Common myeloid progenitor, CD34-positive (primary cell): ENCODE measurements at regions not wholly inside any gene's neighbourhood (a gene's known extent, or its start where the extent isn't known, plus 50 kb on each side); places are given as distances from the start of the nearest gene placed in this dataset.

Experiments used
- CTCF ChIA-PET: fragments of 350-600 bp; sonication (Branson Sonifier 250); formaldehyde crosslinking; loops from one replicate; lab custom pipeline; 2021; ENCODE audit warnings: antibody characterized with exemption; lab: Charles Lee
- POLR2A ChIA-PET: fragments of 350-600 bp; sonication (Branson Sonifier 250); formaldehyde crosslinking; loops from one replicate; lab custom pipeline; 2021; ENCODE audit warnings: antibody characterized with exemption; lab: Charles Lee
- DNase-seq, 3 donors: peaks; one replicate each; pipeline versions ENCODE4 v3.0.0 to v3.0.0-alpha.2; 2013
- H3K27ac ChIP-seq, 2 experiments: 1 replicate in 1 of 2; 2 replicates in 1 of 2; pipeline ENCODE4 v1.7.0; 2013; ENCODE audit warnings: inconsistent platforms in 2 of 2, low read length in 2 of 2, mild to moderate bottlenecking in 2 of 2, low read depth in 1 of 2, moderate library complexity in 1 of 2; ENCODE audit not compliant: severe bottlenecking in 2 of 2, insufficient read depth in 1 of 2, poor library complexity in 1 of 2
- H3K27me3 ChIP-seq, 5 experiments: replicated peaks in 2 of 5; 1 replicate in 3 of 5; 2 replicates in 2 of 5; pipeline versions ENCODE4 v1.6.1 to v1.7.0; 2013; ENCODE audit warnings: low read length in 4 of 5, mild to moderate bottlenecking in 2 of 5, moderate library complexity in 2 of 5, inconsistent platforms in 1 of 5; ENCODE audit not compliant: insufficient read depth in 5 of 5, control insufficient read depth in 4 of 5
- H3K36me3 ChIP-seq, 4 experiments: 1 replicate in 2 of 4; 2 replicates in 2 of 4; pipeline versions ENCODE4 v1.6.1 to v1.7.0; 2013; ENCODE audit warnings: low read length in 3 of 4, control low read depth in 1 of 4, mild to moderate bottlenecking in 1 of 4; ENCODE audit not compliant: control insufficient read depth in 4 of 4, insufficient read depth in 4 of 4
- H3K4me1 ChIP-seq, 4 experiments: 1 replicate in 3 of 4; 2 replicates in 1 of 4; pipeline versions ENCODE4 v1.6.1 to v1.7.1; 2013; ENCODE audit warnings: low read length in 3 of 4, mild to moderate bottlenecking in 3 of 4, control low read depth in 1 of 4, inconsistent platforms in 1 of 4, moderate library complexity in 1 of 4; ENCODE audit not compliant: control insufficient read depth in 4 of 4, insufficient read depth in 4 of 4; ENCODE audit errors: control extremely low read depth in 1 of 4
- H3K4me3 ChIP-seq, 7 experiments: 1 replicate in 4 of 7; 2 replicates in 3 of 7; pipeline versions ENCODE4 v1.5.1 to v1.7.0; 2013; ENCODE audit warnings: mild to moderate bottlenecking in 7 of 7, low read length in 6 of 7, moderate library complexity in 6 of 7, inconsistent platforms in 2 of 7, low read depth in 2 of 7, control low read depth in 1 of 7; ENCODE audit not compliant: insufficient read depth in 4 of 7, control insufficient read depth in 1 of 7; ENCODE audit errors: extremely low read depth in 1 of 7
- H3K9me3 ChIP-seq, 5 experiments: 1 replicate in 4 of 5; 2 replicates in 1 of 5; pipeline versions ENCODE4 v1.6.1 to v1.7.1; 2013; ENCODE audit warnings: low read length in 4 of 5, mild to moderate bottlenecking in 2 of 5, inconsistent platforms in 1 of 5, low read depth in 1 of 5, moderate library complexity in 1 of 5; ENCODE audit not compliant: control insufficient read depth in 4 of 5, insufficient read depth in 2 of 5; ENCODE audit errors: control extremely low read depth in 1 of 5
- WGBS: methylation state at CpG from one replicate; pipeline ENCODE4 v1.1.5; 2013; ENCODE audit not compliant: insufficient coverage; 5-methylcytosine and 5-hydroxymethylcytosine counted together

GRCh38 chr5:105945203-105945972, 1725.3 kb downstream of the EFNA5 start:
- ChIA-PET CTCF (interaction anchor here (0.5 kb wide), 1 partner anchor 335 kb away, joined by 3 read pairs; no protein-coding TSS in a partner anchor), POLR2A (no interaction called here)
- Histone ChIP-seq H3K36me3 (no peaks in the 10 kb centered on the region), H3K27me3 (no peaks in the 10 kb centered on the region), H3K9me3 (no peaks in the 10 kb centered on the region), H3K4me3 (no peak overlapping the region), H3K4me1 (no peaks in the 10 kb centered on the region), H3K27ac (no peak overlapping the region)
- no peak for DNase-seq
- 95% methylated on average over 3 of the region's 4 CpGs for WGBS

DNA sequence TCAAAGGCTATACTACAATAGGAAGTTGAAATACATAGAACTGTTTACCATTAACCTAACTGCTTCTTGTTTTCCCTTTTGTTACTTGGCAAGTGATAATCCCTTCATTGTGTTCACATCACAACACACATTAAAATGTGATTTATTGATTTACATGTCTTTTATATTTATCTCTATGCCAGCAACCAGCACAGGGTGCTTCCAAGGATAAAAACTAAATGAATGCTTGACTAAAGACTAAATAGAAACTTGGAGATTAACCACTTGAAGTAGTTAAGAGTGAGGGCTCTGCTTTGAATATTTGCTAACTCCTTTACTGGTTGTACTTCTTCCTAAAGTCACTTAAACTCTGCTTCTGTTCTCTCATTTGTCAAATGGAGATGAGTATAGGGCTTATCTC, 1730.6 kb downstream of the EFNA5 start:
- ChIA-PET POLR2A (no interaction called here), CTCF (no interaction called here)
- no peak overlapping the region for H3K4me3 ChIP-seq
- peaks cover 0 to 2% (median 0%) of the 10 kb centered on the region in 5 experiments for H3K9me3 ChIP-seq
- no peaks in the 10 kb centered on the region for H3K27me3 ChIP-seq
- DNase-seq, result no peak
- H3K4me1 ChIP-seq, result no peaks in the 10 kb centered on the region
- H3K36me3 ChIP-seq, result no peaks in the 10 kb centered on the region
- no peak overlapping the region for H3K27ac ChIP-seq

- ChIA-PET POLR2A (no interaction called here), CTCF (no interaction called here)
- H3K9me3 ChIP-seq, result peaks cover 0 to 2% (median 0%) of the 10 kb centered on the region in 5 experiments
- H3K27ac ChIP-seq, result no peak overlapping the region
- no peaks in the 10 kb centered on the region for H3K27me3 ChIP-seq
- H3K4me1 ChIP-seq, result no peaks in the 10 kb centered on the region
- no peak overlapping the region for H3K4me3 ChIP-seq
- DNase-seq, result no peak
- no peaks in the 10 kb centered on the region for H3K36me3 ChIP-seq
Observed at GRCh38 chr5:105934171-105934570, 1736.6 kb downstream of the EFNA5 start.

- H3K27ac ChIP-seq, result no peak overlapping the region
- no peaks in the 10 kb centered on the region for H3K4me1 ChIP-seq
- no peak for DNase-seq
- no peaks in the 10 kb centered on the region for H3K36me3 ChIP-seq
- no peak overlapping the region for H3K4me3 ChIP-seq
- ChIA-PET POLR2A (no interaction called here), CTCF (no interaction called here)
- H3K27me3 ChIP-seq, result no peaks in the 10 kb centered on the region
- WGBS, result no CpG with 5 or more reads among the region's 2 CpGs
- H3K9me3 ChIP-seq, result no peaks in the 10 kb centered on the region
Observed at GRCh38 chr5:105931881-105932421, 1738.8 kb downstream of the EFNA5 start.

DNA sequence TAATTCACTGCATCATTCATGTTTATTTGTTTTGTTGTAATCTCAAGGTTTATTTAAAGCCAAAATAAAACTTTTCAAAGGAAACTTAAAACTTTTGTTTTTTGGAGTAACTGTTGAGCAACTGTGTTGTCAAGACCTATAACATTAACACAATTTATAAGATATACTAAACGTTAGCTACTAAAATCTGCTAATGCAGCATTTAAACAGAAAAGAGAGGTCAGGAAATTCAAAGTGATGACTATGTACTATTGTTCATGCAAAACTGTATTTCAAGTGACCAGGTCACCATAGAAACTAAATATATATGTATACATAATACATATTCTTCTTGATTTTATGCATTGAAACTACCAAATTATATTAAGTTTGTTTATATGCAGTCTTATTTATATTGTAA, 1740.9 kb downstream of the EFNA5 start:
- ChIA-PET POLR2A (no interaction called here), CTCF (no interaction called here)
- Histone ChIP-seq H3K4me1 (no peaks in the 10 kb centered on the region), H3K27ac (no peak overlapping the region), H3K4me3 (no peak overlapping the region), H3K9me3 (no peaks in the 10 kb centered on the region), H3K27me3 (no peaks in the 10 kb centered on the region), H3K36me3 (no peaks in the 10 kb centered on the region)
- no CpG with 5 or more reads among the region's 1 CpG for WGBS
- no peak for DNase-seq

GRCh38 chr5:105924366-105924765, 1746.4 kb downstream of the EFNA5 start:
- Histone ChIP-seq H3K36me3 (no peaks in the 10 kb centered on the region), H3K4me3 (no peak overlapping the region), H3K4me1 (no peaks in the 10 kb centered on the region), H3K27ac (no peak overlapping the region), H3K27me3 (no peaks in the 10 kb centered on the region), H3K9me3 (no peaks in the 10 kb centered on the region)
- no peak for DNase-seq
- no CpG with 5 or more reads among the region's 2 CpGs for WGBS
- POLR2A ChIA-PET, result no interaction called here
- CTCF ChIA-PET, result no interaction called here

GRCh38 chr5:105922574-105922973, 1748.2 kb downstream of the EFNA5 start:
- H3K4me3 ChIP-seq, result no peak overlapping the region
- ChIA-PET CTCF (no interaction called here), POLR2A (no interaction called here)
- no peaks in the 10 kb centered on the region for H3K36me3 ChIP-seq
- no peaks in the 10 kb centered on the region for H3K27me3 ChIP-seq
- no peaks in the 10 kb centered on the region for H3K9me3 ChIP-seq
- DNase-seq, result no peak
- H3K4me1 ChIP-seq, result no peaks in the 10 kb centered on the region
- H3K27ac ChIP-seq, result no peak overlapping the region
- no CpG with 5 or more reads among the region's 1 CpG for WGBS
